ENCODE measurements at regions not wholly inside any gene's neighbourhood (a gene's known extent, or its start where the extent isn't known, plus 50 kb on each side); places are given as distances from the start of the nearest gene placed in this dataset.
"Not testable (repeated sequence)": the region's sequence is repeated elsewhere in the genome, so short reads cannot be mapped to it uniquely, and the experiment has no call there.

DNA sequence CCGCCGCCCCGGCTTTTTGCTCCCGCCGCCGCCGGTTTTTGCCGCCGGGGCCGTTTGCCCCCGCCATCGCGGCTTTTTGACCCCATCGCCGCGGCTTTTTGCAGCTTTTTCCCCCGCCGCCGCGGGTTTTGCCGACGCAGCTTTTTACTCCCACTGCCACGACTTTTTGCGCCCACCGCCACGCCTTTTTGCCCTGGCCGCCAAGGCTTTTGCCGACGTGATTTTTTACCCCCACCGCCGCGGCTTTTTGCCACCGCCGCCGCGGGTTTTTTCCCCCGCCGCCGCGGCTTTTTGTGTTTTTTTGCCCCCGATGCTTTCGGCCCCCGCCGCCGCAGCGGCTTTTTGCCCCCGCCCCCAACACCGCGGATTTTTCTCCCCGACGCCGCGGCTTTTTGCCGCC lies 5001.9 kb upstream of the OR11H1 start:
- H3K36me3 ChIP-seq (ENCODE audit: control insufficient read depth in 2 of 2, insufficient read depth in 2 of 2, low read length in 1 of 2); H2AFZ ChIP-seq (ENCODE audit: control insufficient read depth, low read depth, low read length); POLR2A ChIA-PET; H3K9me3 ChIP-seq (replicated peaks; ENCODE audit: control insufficient read depth, insufficient read depth, low read length); CTCF ChIA-PET; H3K27me3 ChIP-seq (replicated peaks in 1 of 2; ENCODE audit: control insufficient read depth in 2 of 2, insufficient read depth in 2 of 2, low read length in 1 of 2); H3K27ac ChIP-seq (ENCODE audit: control insufficient read depth, insufficient read depth); BruUV-seq (replicated peaks); H3K79me2 ChIP-seq (ENCODE audit: control insufficient read depth, insufficient read depth, low read length); H3K4me2 ChIP-seq (ENCODE audit: control insufficient read depth, insufficient read depth); FAIRE-seq; ATAC-seq; DNase-seq (ENCODE audit: low read depth, low spot score); H4K20me1 ChIP-seq (ENCODE audit: control insufficient read depth, insufficient read depth); in situ Hi-C loops (cut with MboI); SMC1A ChIA-PET (ENCODE audit: uncharacterized antibody, unreplicated experiment); H3K4me3 ChIP-seq; H3K9ac ChIP-seq (ENCODE audit: control insufficient read depth, insufficient read depth, low read length); RAD21 ChIA-PET (ENCODE audit: unreplicated experiment); H3K4me1 ChIP-seq (ENCODE audit: control insufficient read depth, insufficient read depth, low read length); intact Hi-C loops (cut with micrococcal nuclease; ENCODE audit: unreplicated experiment): not testable (repeated sequence)
- WGBS (ENCODE audit: insufficient coverage, insufficient replicate concordance, low lambda C conversion rate, missing lambda C conversion rate) = 97% methylated on average over 12 of the region's 54 CpGs

DNA sequence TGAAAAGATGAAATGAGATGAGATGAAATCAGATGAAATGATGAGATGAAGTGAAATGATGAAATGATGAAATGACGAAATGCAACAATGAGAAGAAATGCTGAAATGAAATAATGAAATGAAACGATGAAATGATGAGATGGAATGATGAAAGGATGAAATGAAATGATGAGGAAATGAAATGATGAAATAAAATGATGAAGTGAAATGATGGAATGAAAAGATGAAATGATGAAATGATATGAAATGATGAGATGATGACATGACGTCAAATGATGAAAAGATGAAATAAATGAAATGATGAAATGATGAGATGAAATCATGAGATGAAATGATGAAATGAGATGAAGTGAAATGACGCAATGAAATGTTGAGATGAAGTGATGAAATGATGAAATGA lies 4996.9 kb upstream of the OR11H1 start:
- POLR2A ChIA-PET; H3K9ac ChIP-seq (ENCODE audit: control insufficient read depth, insufficient read depth, low read length); BruUV-seq (replicated peaks); SMC1A ChIA-PET (ENCODE audit: uncharacterized antibody, unreplicated experiment); H3K4me3 ChIP-seq; H3K79me2 ChIP-seq (ENCODE audit: control insufficient read depth, insufficient read depth, low read length); H3K27ac ChIP-seq (ENCODE audit: control insufficient read depth, insufficient read depth); H2AFZ ChIP-seq (ENCODE audit: control insufficient read depth, low read depth, low read length); H3K36me3 ChIP-seq (ENCODE audit: control insufficient read depth in 2 of 2, insufficient read depth in 2 of 2, low read length in 1 of 2); FAIRE-seq; H3K27me3 ChIP-seq (replicated peaks in 1 of 2; ENCODE audit: control insufficient read depth in 2 of 2, insufficient read depth in 2 of 2, low read length in 1 of 2); H3K4me1 ChIP-seq (ENCODE audit: control insufficient read depth, insufficient read depth, low read length); CTCF ChIA-PET; RAD21 ChIA-PET (ENCODE audit: unreplicated experiment); H3K9me3 ChIP-seq (replicated peaks; ENCODE audit: control insufficient read depth, insufficient read depth, low read length); DNase-seq (ENCODE audit: low read depth, low spot score); H4K20me1 ChIP-seq (ENCODE audit: control insufficient read depth, insufficient read depth); intact Hi-C loops (cut with micrococcal nuclease; ENCODE audit: unreplicated experiment); H3K4me2 ChIP-seq (ENCODE audit: control insufficient read depth, insufficient read depth); in situ Hi-C loops (cut with MboI); ATAC-seq: not testable (repeated sequence)
- WGBS (ENCODE audit: insufficient coverage, insufficient replicate concordance, low lambda C conversion rate, missing lambda C conversion rate) = no CpG with 5 or more reads among the region's 4 CpGs

DNA sequence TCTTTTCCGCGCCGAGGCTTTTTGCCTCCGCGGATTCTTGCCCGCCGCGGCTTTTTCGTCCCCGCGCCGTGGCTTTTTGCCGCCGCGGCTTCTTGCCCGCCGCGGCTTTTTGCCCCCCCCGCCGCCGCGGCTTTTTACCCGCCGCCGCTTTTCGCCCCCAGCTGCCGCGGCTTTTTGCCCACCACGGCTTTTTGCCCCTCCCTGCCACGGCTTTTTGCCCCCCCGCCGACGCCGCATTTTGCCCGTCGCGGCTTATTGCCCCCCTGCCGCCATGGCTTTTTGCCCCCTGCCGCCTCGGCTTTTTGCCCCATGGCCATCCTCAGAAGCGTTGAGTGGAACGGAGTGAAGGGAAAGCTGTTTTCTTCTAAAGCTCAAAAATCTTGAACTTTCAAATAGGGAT lies 4955.5 kb upstream of the OR11H1 start:
- DNase-seq (ENCODE audit: low read depth, low spot score); FAIRE-seq; SMC1A ChIA-PET (ENCODE audit: uncharacterized antibody, unreplicated experiment); H3K79me2 ChIP-seq (ENCODE audit: control insufficient read depth, insufficient read depth, low read length); H3K4me2 ChIP-seq (ENCODE audit: control insufficient read depth, insufficient read depth); H3K4me1 ChIP-seq (ENCODE audit: control insufficient read depth, insufficient read depth, low read length); H3K36me3 ChIP-seq (ENCODE audit: control insufficient read depth in 2 of 2, insufficient read depth in 2 of 2, low read length in 1 of 2); POLR2A ChIA-PET; H2AFZ ChIP-seq (ENCODE audit: control insufficient read depth, low read depth, low read length); H3K4me3 ChIP-seq; H3K27ac ChIP-seq (ENCODE audit: control insufficient read depth, insufficient read depth); RAD21 ChIA-PET (ENCODE audit: unreplicated experiment); ATAC-seq; intact Hi-C loops (cut with micrococcal nuclease; ENCODE audit: unreplicated experiment); H3K9me3 ChIP-seq (replicated peaks; ENCODE audit: control insufficient read depth, insufficient read depth, low read length); CTCF ChIA-PET; in situ Hi-C loops (cut with MboI); H4K20me1 ChIP-seq (ENCODE audit: control insufficient read depth, insufficient read depth); H3K9ac ChIP-seq (ENCODE audit: control insufficient read depth, insufficient read depth, low read length); H3K27me3 ChIP-seq (replicated peaks in 1 of 2; ENCODE audit: control insufficient read depth in 2 of 2, insufficient read depth in 2 of 2, low read length in 1 of 2); BruUV-seq (replicated peaks): not testable (repeated sequence)
- 77% methylated on average over 4 of the region's 42 CpGs for WGBS (ENCODE audit: insufficient coverage, insufficient replicate concordance, low lambda C conversion rate, missing lambda C conversion rate)

DNA sequence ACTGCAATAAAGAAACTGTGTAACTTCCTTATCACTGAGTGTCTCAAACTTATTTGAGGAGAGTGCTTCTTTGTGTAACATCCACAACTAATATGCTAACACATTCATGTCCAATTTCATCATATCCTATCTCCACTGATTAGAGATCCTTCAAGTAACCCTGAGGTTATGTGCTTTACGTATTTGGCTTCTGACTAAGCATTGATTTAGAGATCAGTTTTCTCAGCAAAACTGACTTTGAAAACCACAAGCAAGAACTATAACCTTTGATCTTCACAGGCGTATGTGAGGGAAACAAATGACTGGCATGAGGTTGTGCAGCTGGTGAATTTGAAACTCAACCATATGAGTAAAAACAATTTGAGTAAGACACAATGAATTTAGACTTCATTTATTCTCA lies 4926.9 kb upstream of the OR11H1 start:
- H3K27ac ChIP-seq (ENCODE audit: control insufficient read depth, insufficient read depth); H3K36me3 ChIP-seq (ENCODE audit: control insufficient read depth in 2 of 2, insufficient read depth in 2 of 2, low read length in 1 of 2); POLR2A ChIA-PET; BruUV-seq (replicated peaks); H2AFZ ChIP-seq (ENCODE audit: control insufficient read depth, low read depth, low read length); H3K9me3 ChIP-seq (replicated peaks; ENCODE audit: control insufficient read depth, insufficient read depth, low read length); H3K79me2 ChIP-seq (ENCODE audit: control insufficient read depth, insufficient read depth, low read length); intact Hi-C loops (cut with micrococcal nuclease; ENCODE audit: unreplicated experiment); H3K4me1 ChIP-seq (ENCODE audit: control insufficient read depth, insufficient read depth, low read length); ATAC-seq; H4K20me1 ChIP-seq (ENCODE audit: control insufficient read depth, insufficient read depth); FAIRE-seq; RAD21 ChIA-PET (ENCODE audit: unreplicated experiment); H3K9ac ChIP-seq (ENCODE audit: control insufficient read depth, insufficient read depth, low read length); CTCF ChIA-PET; SMC1A ChIA-PET (ENCODE audit: uncharacterized antibody, unreplicated experiment); H3K27me3 ChIP-seq (replicated peaks in 1 of 2; ENCODE audit: control insufficient read depth in 2 of 2, insufficient read depth in 2 of 2, low read length in 1 of 2); H3K4me3 ChIP-seq; in situ Hi-C loops (cut with MboI); H3K4me2 ChIP-seq (ENCODE audit: control insufficient read depth, insufficient read depth); DNase-seq (ENCODE audit: low read depth, low spot score): not testable (repeated sequence)
- no CpG with 5 or more reads among the region's 2 CpGs for WGBS (ENCODE audit: insufficient coverage, insufficient replicate concordance, low lambda C conversion rate, missing lambda C conversion rate)

Data from GM12878 (cell line).